Mammary epithelial cell (primary cell): ENCODE measurements at regions not wholly inside any gene's neighbourhood (a gene's known extent, or its start where the extent isn't known, plus 50 kb on each side); places are given as distances from the start of the nearest gene placed in this dataset.

Experiments
- EZH2 ChIP-seq: IDR thresholded peaks from 2 replicates; pipeline ENCODE4 v1.6.1; 2012; ENCODE audit warnings: low read length, inconsistent platforms, borderline replicate concordance
- TF ChIP-seq, protein P1 (sequence below), 2 donors: IDR thresholded peaks in 1 of 2; conservative IDR thresholded peaks in 1 of 2; 2 replicates each; pipeline ENCODE4 v1.5.1; 2011 to 2012; ENCODE audit warnings: inconsistent platforms in 2 of 2, low read length in 2 of 2, mild to moderate bottlenecking in 2 of 2, control low read depth in 1 of 2, low read depth in 1 of 2; ENCODE audit not compliant: insufficient read depth in 1 of 2; ENCODE audit errors: extremely low read depth in 1 of 2

DNA sequence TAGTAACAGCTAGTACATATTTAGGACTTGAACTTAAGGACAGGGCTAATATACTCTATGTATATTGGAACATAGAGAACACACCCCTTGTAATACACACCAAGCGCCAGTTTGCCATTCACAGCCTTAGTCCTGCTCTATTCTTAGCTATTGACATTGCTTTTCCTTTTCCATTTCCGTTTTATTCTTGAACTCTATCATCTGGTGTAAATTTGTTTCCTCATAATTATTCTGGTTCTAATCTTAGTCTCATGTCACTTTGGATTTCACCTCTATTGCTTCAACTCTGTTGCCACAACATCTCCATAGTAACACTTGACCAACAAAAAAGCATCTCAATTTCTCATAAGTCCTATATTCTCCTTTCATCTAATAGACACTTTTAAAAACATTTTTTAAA lies 225.7 kb downstream of the PHLDA1 start:
- TF ChIP-seq, protein P1, sequence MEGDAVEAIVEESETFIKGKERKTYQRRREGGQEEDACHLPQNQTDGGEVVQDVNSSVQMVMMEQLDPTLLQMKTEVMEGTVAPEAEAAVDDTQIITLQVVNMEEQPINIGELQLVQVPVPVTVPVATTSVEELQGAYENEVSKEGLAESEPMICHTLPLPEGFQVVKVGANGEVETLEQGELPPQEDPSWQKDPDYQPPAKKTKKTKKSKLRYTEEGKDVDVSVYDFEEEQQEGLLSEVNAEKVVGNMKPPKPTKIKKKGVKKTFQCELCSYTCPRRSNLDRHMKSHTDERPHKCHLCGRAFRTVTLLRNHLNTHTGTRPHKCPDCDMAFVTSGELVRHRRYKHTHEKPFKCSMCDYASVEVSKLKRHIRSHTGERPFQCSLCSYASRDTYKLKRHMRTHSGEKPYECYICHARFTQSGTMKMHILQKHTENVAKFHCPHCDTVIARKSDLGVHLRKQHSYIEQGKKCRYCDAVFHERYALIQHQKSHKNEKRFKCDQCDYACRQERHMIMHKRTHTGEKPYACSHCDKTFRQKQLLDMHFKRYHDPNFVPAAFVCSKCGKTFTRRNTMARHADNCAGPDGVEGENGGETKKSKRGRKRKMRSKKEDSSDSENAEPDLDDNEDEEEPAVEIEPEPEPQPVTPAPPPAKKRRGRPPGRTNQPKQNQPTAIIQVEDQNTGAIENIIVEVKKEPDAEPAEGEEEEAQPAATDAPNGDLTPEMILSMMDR (conservative IDR thresholded peaks at IDR 0.05 in 1 of 2, IDR thresholded peaks at IDR 0.05 in 1 of 2; ENCODE audit: extremely low read depth in 1 of 2, insufficient read depth in 1 of 2, low read depth in 1 of 2, low read length in 2 of 2), result no peak
- TF ChIP-seq EZH2, result no peak
